Memory B cell (primary cell): ENCODE measurements at regions not wholly inside any gene's neighbourhood (a gene's known extent, or its start where the extent isn't known, plus 50 kb on each side); places are given as distances from the start of the nearest gene placed in this dataset.

Source experiments
- ATAC-seq: fragments of 150-1000 bp; cut with Tn5 transposase; 2 replicates; pipeline ENCODE4 v1.10.0; 2021; ENCODE audit warnings: low read depth, mild to moderate bottlenecking, moderate library complexity
- DNase-seq, 2 donors: peaks; one replicate each; pipeline ENCODE4 v3.0.0; 2022; ENCODE audit warnings: low spot score in 2 of 2
- H3K27ac Mint-ChIP-seq: one replicate; pipeline ENCODE4 v1.8.0; 2022; ENCODE audit warnings: mild to moderate bottlenecking, moderate library complexity, mixed read lengths
- H3K27me3 Mint-ChIP-seq: one replicate; pipeline ENCODE4 v1.8.0; 2022; ENCODE audit warnings: mixed read lengths
- H3K36me3 Mint-ChIP-seq: one replicate; pipeline ENCODE4 v1.8.0; 2022; ENCODE audit warnings: mild to moderate bottlenecking, mixed read lengths
- H3K4me1 Mint-ChIP-seq: one replicate; pipeline ENCODE4 v1.8.0; 2022; ENCODE audit warnings: mixed read lengths
- H3K4me3 Mint-ChIP-seq: one replicate; pipeline ENCODE4 v1.8.0; 2022; ENCODE audit warnings: mild to moderate bottlenecking, moderate library complexity, mixed read lengths
- H3K9me3 Mint-ChIP-seq: one replicate; pipeline ENCODE4 v1.8.0; 2022; ENCODE audit warnings: mixed read lengths

- ATAC-seq (no peak), DNase-seq (no peak)
- peaks cover 3% of the 10 kb centered on the region for H3K27me3 Mint-ChIP-seq
- H3K9me3 Mint-ChIP-seq: peaks cover 8% of the 10 kb centered on the region
- H3K4me1 Mint-ChIP-seq: no peaks in the 10 kb centered on the region
- H3K36me3 Mint-ChIP-seq: no peaks in the 10 kb centered on the region
- no peak overlapping the region for H3K27ac Mint-ChIP-seq
- no peak overlapping the region for H3K4me3 Mint-ChIP-seq
Measured at GRCh38 chr16:52386694-52387093, 160.2 kb downstream of the TOX3 start.

DNA sequence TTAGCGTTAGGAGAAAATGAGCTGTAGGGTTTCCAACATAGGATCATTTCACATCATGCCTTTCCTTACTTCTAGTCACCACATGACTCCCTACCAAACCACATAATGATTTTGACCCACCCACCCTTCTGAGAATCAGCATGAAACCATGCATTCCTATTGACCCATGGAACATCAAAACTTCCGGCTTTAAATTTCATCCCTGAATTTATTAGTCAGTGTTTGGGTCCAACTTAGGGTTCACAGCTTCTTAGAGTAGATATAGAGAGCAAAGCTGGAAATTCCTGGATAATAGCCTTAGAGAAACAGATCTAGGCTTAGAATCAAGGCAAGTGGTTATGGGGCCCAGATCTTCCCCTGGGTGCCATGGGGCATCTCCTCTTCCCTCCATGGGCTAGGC lies 162.6 kb downstream of the TOX3 start:
- DNase-seq (no peak), ATAC-seq (no peak)
- Mint-ChIP-seq H3K4me1 (no peaks in the 10 kb centered on the region), H3K27me3 (peaks cover 3% of the 10 kb centered on the region), H3K4me3 (no peak overlapping the region), H3K27ac (no peak overlapping the region), H3K36me3 (no peaks in the 10 kb centered on the region), H3K9me3 (peaks cover 8% of the 10 kb centered on the region)

GRCh38 chr16:52383640-52384292 lies 163.2 kb downstream of the TOX3 start:
- no peaks in the 10 kb centered on the region for H3K4me1 Mint-ChIP-seq
- ATAC-seq (no peak), DNase-seq (no peak)
- H3K27me3 Mint-ChIP-seq: peaks cover 3% of the 10 kb centered on the region
- H3K27ac Mint-ChIP-seq: no peak overlapping the region
- H3K9me3 Mint-ChIP-seq: peaks cover 6% of the 10 kb centered on the region
- no peaks in the 10 kb centered on the region for H3K36me3 Mint-ChIP-seq
- H3K4me3 Mint-ChIP-seq: no peak overlapping the region

DNA sequence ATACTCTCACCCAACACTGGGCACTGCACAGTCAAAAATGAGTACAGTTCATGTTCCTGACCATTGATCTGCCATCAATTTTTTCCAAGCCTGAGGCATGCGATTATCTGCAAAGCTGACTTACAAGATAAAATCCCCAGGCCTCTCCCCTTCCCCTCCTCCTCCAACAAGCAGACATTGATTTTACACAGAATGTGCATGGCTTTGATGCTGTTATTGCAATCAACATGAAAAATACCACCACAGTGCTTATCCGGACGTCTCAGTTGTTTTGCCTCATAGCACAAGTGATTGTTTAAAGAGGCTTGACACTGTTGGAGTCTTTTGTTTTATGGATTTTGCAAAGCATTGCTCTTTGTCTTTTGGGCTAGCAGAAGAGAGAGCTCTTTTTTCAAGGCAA lies 163.8 kb downstream of the TOX3 start:
- Mint-ChIP-seq H3K36me3 (no peaks in the 10 kb centered on the region), H3K27me3 (peaks cover 2% of the 10 kb centered on the region), H3K9me3 (peaks cover 6% of the 10 kb centered on the region), H3K27ac (no peak overlapping the region), H3K4me1 (no peaks in the 10 kb centered on the region), H3K4me3 (no peak overlapping the region)
- ATAC-seq (no peak), DNase-seq (no peak)

- Mint-ChIP-seq H3K27ac (no peak overlapping the region), H3K27me3 (no peaks in the 10 kb centered on the region), H3K4me1 (no peaks in the 10 kb centered on the region), H3K9me3 (peaks cover 6% of the 10 kb centered on the region), H3K4me3 (no peak overlapping the region), H3K36me3 (no peaks in the 10 kb centered on the region)
- DNase-seq (no peak), ATAC-seq (no peak)
Measured at GRCh38 chr16:52379551-52379950, 167.4 kb downstream of the TOX3 start.

GRCh38 chr16:52376676-52377280 lies 170.2 kb downstream of the TOX3 start:
- Mint-ChIP-seq H3K27me3 (no peaks in the 10 kb centered on the region), H3K9me3 (peaks cover 3% of the 10 kb centered on the region), H3K36me3 (no peaks in the 10 kb centered on the region), H3K4me3 (no peak overlapping the region), H3K4me1 (no peaks in the 10 kb centered on the region), H3K27ac (no peak overlapping the region)
- no peak for DNase-seq
- no peak for ATAC-seq

GRCh38 chr16:52372313-52372712 lies 174.6 kb downstream of the TOX3 start:
- H3K9me3 Mint-ChIP-seq: peaks cover 4% of the 10 kb centered on the region
- ATAC-seq: no peak
- DNase-seq: no peak
- H3K4me1 Mint-ChIP-seq: no peaks in the 10 kb centered on the region
- no peaks in the 10 kb centered on the region for H3K27me3 Mint-ChIP-seq
- H3K36me3 Mint-ChIP-seq: no peaks in the 10 kb centered on the region
- H3K4me3 Mint-ChIP-seq: no peak overlapping the region
- H3K27ac Mint-ChIP-seq: no peak overlapping the region

DNA sequence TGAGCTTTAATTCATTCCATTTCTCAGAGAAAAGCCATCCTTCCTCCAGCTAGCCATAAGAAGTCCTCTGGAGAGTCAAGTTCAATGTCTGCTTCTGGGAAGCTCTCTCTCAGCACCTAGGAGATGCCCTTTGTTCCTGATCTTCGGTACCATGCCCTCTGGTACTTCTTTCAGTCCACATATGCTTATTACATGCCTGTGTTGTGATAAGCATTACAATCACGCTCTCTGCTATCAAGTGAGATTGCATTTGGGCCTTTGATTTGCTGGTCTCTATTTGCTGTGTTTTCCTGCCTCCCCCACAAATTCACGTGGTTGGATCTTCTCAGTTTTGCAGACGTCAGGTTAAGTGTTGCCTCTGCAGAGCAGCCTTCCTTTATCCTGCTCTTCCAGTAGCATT lies 178.1 kb downstream of the TOX3 start:
- ATAC-seq (no peak), DNase-seq (no peak)
- Mint-ChIP-seq H3K36me3 (no peaks in the 10 kb centered on the region), H3K4me3 (no peak overlapping the region), H3K9me3 (peaks cover 4% of the 10 kb centered on the region), H3K27ac (no peak overlapping the region), H3K27me3 (no peaks in the 10 kb centered on the region), H3K4me1 (no peaks in the 10 kb centered on the region)

DNA sequence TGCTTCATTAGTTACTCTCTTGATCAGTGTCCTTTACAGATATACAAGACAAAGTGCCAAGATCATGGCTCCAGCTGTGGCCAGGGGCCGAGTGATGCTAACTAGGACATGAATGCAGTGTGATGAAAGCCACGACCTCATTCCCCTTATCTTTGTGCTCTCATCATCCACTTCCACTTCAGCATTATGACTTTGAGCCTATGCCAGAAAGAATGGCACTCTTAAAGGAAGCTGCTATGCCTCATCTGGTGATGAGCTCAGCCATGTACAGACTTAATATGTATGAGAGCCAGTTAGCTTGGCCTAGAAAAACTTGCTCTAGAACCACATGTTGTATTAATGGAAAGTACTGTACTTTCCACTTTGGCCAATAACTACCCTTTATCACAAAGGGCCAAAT lies 179.1 kb downstream of the TOX3 start:
- no peak overlapping the region for H3K27ac Mint-ChIP-seq
- peaks cover 1% of the 10 kb centered on the region for H3K9me3 Mint-ChIP-seq
- H3K27me3 Mint-ChIP-seq: no peaks in the 10 kb centered on the region
- DNase-seq: no peak
- H3K4me3 Mint-ChIP-seq: no peak overlapping the region
- H3K36me3 Mint-ChIP-seq: no peaks in the 10 kb centered on the region
- ATAC-seq: no peak
- H3K4me1 Mint-ChIP-seq: no peaks in the 10 kb centered on the region

GRCh38 chr16:52366983-52367382 lies 180.0 kb downstream of the TOX3 start:
- no peak for DNase-seq
- peaks cover 1% of the 10 kb centered on the region for H3K9me3 Mint-ChIP-seq
- no peaks in the 10 kb centered on the region for H3K4me1 Mint-ChIP-seq
- no peaks in the 10 kb centered on the region for H3K27me3 Mint-ChIP-seq
- no peaks in the 10 kb centered on the region for H3K36me3 Mint-ChIP-seq
- no peak overlapping the region for H3K27ac Mint-ChIP-seq
- ATAC-seq: no peak
- no peak overlapping the region for H3K4me3 Mint-ChIP-seq

GRCh38 chr16:52364500-52364899 lies 182.4 kb downstream of the TOX3 start:
- DNase-seq (no peak), ATAC-seq (no peak)
- Mint-ChIP-seq H3K27me3 (no peaks in the 10 kb centered on the region), H3K4me3 (no peak overlapping the region), H3K27ac (no peak overlapping the region), H3K36me3 (no peaks in the 10 kb centered on the region), H3K4me1 (no peaks in the 10 kb centered on the region), H3K9me3 (no peaks in the 10 kb centered on the region)

DNA sequence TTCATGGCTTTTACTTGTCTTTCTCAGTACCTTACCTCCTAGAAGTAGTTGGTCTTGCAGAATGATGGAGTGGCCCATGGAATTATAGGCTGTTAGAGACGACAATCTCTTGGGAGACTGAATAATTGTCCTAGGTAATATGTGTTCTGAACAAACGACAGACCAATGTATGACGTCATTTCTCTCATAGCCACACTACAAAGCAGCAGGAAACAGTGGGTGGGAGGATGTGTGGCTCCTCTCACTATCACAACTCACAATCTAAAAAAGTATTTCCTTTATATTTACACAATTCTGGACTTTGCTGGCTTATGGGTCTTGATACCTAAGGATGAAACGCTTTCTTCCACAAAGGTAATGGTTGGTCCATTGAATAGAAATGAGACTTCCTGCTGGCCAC lies 183.9 kb downstream of the TOX3 start:
- no peak for DNase-seq
- Mint-ChIP-seq H3K9me3 (no peaks in the 10 kb centered on the region), H3K27ac (no peak overlapping the region), H3K36me3 (no peaks in the 10 kb centered on the region), H3K27me3 (no peaks in the 10 kb centered on the region), H3K4me1 (no peaks in the 10 kb centered on the region), H3K4me3 (no peak overlapping the region)
- no peak for ATAC-seq

- H3K4me1 Mint-ChIP-seq: no peaks in the 10 kb centered on the region
- no peaks in the 10 kb centered on the region for H3K27me3 Mint-ChIP-seq
- no peak overlapping the region for H3K4me3 Mint-ChIP-seq
- DNase-seq: no peak
- H3K36me3 Mint-ChIP-seq: no peaks in the 10 kb centered on the region
- no peak for ATAC-seq
- no peak overlapping the region for H3K27ac Mint-ChIP-seq
- H3K9me3 Mint-ChIP-seq: peaks cover 7% of the 10 kb centered on the region
Measured at GRCh38 chr16:52357711-52358110, 189.2 kb downstream of the TOX3 start.

DNA sequence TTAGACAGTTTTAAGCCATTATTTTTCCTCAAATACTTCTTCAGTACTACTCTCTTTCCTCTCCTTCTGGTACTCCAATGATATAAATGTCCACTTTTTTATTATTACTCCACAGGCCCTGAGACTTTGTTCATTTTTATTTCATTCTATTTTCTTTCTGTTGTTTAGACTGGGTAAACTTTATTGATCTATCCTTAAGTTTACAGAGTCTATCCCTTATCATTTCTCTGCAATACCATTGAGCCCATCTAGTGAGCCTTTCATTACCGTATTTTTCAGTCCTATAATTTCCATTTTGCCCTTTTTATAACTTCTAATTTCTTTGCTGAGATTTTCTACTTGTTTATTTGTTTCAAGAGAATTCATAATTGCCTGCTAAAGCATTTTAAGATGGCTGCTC lies 193.7 kb downstream of the TOX3 start:
- H3K4me3 Mint-ChIP-seq: no peak overlapping the region
- no peak for ATAC-seq
- H3K9me3 Mint-ChIP-seq: peaks cover 7% of the 10 kb centered on the region
- H3K27me3 Mint-ChIP-seq: no peaks in the 10 kb centered on the region
- H3K36me3 Mint-ChIP-seq: no peaks in the 10 kb centered on the region
- no peak overlapping the region for H3K27ac Mint-ChIP-seq
- DNase-seq: no peak
- no peaks in the 10 kb centered on the region for H3K4me1 Mint-ChIP-seq

- ATAC-seq (no peak), DNase-seq (no peak)
- no peak overlapping the region for H3K27ac Mint-ChIP-seq
- no peaks in the 10 kb centered on the region for H3K4me1 Mint-ChIP-seq
- H3K27me3 Mint-ChIP-seq: no peaks in the 10 kb centered on the region
- peaks cover 7% of the 10 kb centered on the region for H3K9me3 Mint-ChIP-seq
- no peak overlapping the region for H3K4me3 Mint-ChIP-seq
- H3K36me3 Mint-ChIP-seq: no peaks in the 10 kb centered on the region
Measured at GRCh38 chr16:52351451-52351850, 195.5 kb downstream of the TOX3 start.
